Colon (tissue), 2 donors: ENCODE measurements at regions not wholly inside any gene's neighbourhood (a gene's known extent, or its start where the extent isn't known, plus 50 kb on each side); places are given as distances from the start of the nearest gene placed in this dataset.
"Not testable (repeated sequence)": the region's sequence is repeated elsewhere in the genome, so short reads cannot be mapped to it uniquely, and the experiment has no call there.

Experiments used
- FAIRE-seq: peaks from 2 replicates; lab custom pipeline; 2012; peaks lifted over from hg19 to GRCh38; lab: Jason Lieb, UNC
- donor health status: control.
- donor health status: control.

DNA sequence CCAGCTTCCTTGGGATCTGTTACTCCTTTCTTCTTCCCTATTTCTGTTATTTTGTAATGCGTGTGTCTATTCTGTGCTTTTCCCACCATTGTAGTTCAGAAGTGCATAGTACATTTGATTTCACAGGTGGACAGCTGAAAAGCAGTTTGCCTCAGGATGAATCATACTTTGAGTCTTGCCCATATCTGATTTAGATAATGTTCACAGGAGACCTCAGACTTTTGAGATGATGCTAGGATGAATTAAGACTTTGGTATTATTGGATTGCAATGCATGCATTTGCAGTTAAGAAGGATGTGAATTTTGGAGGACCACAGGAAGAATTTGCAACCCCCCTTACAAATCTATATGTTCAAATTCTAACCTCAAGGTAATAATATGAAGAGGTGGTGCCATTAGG lies 769.6 kb downstream of the CDH11 start:
- FAIRE-seq, result no peak

DNA sequence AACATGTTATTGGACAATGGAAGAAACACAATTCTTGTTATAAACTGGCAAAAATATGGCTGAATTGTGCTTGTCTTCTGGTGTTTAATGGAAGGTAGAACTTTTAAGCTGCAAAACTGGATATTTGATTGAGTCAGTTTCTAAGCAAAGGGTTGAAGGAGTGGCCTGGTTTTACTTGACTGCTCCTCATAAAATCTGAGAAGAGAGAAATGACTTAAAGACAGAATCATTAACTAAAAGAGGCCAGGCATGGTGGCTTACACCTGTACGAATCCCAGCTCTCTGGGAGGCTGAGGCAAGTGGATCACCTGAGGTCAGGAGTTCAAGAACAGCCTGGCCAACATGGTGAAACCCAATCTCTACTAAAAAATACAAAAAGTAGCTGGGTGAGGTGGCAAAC lies 770.7 kb downstream of the CDH11 start:
- no peak for FAIRE-seq

DNA sequence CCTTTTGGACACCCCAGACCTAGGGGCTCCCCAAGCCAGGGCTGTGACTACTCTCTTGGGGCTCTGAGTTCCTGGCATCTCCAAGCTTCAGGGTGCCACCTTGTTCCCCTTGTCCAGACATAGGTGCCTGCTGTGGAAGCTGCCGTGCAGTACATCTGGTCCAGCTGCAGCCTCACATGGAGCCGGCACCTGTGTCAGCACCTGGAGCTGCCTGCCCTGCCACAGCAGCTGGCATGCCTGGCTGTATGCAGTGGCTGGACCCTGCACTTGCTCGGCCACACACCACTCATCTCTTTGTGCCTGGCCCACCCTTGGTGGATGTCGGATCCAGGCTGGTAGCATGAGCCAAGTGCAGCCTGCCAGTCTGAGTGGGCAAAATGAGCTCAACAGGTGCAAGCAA lies 775.8 kb downstream of the CDH11 start:
- FAIRE-seq, result no peak

DNA sequence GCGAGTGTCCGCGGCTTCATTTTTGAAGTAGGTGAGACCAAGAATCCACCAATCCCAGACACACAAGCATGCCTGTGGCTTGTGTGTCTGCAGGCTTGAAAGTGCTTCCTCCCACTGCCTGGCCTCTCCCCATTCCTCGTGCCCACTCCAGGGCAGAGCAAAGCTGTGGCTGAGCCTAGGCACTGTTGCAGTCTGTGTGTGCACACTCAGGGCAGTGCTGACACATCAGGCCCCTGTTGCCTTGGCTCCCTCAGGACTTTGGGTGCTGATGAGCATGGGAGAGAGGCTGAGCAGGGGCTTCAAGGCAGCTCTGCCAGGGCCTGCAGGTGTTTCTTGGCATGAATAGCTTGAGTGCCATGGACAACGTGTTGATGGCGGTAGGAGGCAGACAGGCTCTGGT lies 776.7 kb downstream of the CDH11 start:
- no peak for FAIRE-seq

DNA sequence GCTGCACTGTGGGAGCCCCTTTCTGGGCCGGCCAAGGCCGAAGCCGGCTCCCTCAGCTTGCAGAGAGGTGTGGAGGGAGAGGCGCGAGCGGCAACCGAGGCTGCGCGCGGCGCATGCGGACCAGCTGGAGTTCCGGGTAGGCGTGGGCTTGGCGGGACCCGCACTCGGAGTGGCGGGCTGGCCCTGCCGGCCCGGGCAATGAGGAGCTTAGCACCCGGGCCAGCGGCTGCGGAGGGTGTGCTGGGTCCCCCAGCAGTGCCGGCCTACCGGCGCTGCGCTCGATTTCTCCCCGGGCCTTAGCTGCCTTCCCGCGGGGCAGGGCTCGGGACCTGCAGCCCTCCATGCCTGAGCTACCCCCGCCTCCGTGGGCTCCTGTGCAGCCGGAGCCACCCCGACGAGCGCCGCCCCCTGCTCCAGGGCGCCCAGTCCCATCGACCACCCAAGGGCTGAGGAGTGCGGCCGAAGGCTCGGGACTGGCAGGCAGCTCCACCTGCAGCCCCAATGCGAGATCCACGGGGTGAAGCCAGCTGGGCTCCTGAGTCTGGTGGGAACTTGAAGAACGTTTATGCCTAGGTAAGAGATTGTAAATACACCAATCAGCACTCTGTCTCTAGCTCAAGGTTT lies 777.9 kb downstream of the CDH11 start:
- FAIRE-seq, result not testable (repeated sequence)

GRCh38 chr16:64343061-64343819 lies 778.6 kb downstream of the CDH11 start:
- FAIRE-seq, result no peak

GRCh38 chr16:64341336-64341735 lies 780.5 kb downstream of the CDH11 start:
- FAIRE-seq, result not testable (repeated sequence)

- FAIRE-seq, result no peak
Observed at GRCh38 chr16:64339052-64339770, 782.7 kb downstream of the CDH11 start.

- no peak for FAIRE-seq
Observed at GRCh38 chr16:64321881-64322280, 800.0 kb downstream of the CDH11 start.

GRCh38 chr16:64321066-64321465 lies 800.8 kb downstream of the CDH11 start:
- no peak for FAIRE-seq

- no peak for FAIRE-seq
Observed at GRCh38 chr16:64317601-64318000, 804.3 kb downstream of the CDH11 start.

DNA sequence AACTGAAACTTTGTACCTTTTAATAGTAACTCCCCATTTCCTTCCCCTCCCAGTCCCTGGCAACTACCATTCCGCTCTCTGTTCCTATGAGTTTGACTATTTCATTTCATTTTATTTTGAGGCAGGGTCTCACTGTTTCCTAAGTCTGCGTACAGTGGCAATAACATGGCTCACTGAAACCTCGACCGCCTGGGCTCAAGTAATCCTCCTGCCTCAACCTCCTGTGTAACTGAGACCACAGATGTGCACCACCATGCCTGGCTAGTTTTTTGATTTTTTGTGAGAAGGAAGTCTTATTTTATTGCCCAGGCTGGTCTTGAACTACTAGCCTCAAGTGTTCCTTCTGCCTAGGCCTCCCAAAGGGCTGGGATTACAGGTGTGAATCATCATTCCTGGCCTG lies 808.1 kb downstream of the CDH11 start:
- FAIRE-seq, result no peak

DNA sequence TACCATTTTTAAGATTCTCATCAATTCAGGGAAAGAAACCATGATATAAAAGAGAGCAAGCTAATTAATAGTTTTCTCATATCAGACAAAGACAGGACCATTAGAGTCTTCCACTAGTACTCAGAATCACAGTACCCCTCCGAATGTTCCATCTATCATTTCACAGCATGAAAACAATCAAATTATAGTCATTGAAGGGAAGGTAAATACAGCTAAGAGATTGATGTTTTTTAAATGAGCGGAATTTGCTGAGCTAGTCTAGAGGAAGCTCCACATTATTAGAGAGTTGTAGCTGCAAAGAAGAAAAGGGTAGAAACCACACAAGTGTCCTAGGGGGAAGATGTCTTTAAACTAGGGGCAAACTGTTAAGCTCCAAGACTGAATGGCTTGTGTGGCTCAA lies 808.9 kb downstream of the CDH11 start:
- FAIRE-seq, result no peak

GRCh38 chr16:64312292-64312691 lies 809.6 kb downstream of the CDH11 start:
- no peak for FAIRE-seq

DNA sequence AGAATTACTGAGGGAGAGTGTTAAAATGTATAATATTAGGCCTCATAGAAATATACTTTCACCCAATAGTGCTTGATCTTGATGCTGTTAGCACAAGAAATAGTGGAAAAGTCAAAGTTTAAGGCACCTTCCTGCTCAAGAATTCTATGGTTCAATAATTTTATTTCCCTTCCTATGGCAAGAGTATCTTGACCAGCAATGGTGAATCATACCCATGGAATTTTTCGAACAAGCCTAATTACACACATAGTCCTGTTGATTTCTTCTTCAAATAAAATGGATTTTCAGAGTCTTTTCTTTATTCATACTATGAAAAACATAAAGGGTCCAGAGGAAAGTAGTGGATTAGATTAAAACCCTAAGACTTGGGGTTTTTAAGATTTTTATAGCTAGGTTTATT lies 810.6 kb downstream of the CDH11 start:
- FAIRE-seq, result no peak

DNA sequence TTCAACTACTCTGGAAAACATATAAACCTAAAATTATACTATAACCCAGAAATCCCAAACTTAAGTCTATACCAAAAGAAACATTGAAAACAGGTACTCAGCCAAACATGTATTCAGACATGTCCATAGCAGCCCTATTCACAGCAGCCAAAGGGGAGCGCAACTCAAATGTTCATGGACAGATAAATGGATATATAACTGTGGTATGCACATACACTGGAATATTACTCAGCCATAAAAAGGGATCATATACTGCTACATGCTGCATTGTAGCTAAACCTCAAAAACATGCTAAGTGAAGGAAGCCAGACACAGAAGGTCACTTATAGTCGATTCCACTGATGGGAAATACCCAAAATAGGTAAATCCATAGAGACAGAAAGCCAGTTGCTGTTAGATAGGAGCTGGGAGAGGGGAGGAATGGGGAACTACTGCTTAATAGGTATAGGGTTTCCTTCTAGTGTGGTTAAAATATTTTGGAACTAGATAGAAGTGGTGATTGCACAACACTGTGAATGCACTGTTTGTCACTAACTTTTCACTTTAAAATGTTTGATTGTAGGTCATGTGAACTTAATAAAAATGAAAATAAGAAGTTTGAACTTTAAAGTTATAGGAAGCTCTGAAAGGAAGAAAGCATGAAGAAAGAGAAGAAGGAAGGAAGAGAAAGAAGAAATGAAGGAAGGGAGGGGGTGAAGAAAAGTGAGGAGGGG lies 812.3 kb downstream of the CDH11 start:
- no peak for FAIRE-seq

DNA sequence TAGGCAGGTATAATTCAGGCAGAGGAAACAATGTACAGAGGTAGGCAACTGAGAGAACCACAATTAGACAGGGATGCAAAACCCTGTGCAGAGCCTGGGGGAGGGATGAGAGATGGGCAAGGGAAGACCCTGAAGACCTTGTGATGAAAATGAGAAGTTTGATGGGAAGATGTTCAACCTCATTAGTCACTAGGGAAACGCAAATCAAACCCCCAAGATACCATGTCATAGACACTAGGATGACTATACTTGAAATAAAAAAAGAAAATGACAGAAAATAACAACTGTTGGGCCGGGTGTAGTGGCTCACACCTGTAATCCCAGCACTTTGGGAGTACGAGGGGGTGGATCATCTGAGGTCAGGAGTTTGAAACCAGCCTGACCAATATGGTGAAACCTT lies 813.1 kb downstream of the CDH11 start:
- FAIRE-seq, result no peak

DNA sequence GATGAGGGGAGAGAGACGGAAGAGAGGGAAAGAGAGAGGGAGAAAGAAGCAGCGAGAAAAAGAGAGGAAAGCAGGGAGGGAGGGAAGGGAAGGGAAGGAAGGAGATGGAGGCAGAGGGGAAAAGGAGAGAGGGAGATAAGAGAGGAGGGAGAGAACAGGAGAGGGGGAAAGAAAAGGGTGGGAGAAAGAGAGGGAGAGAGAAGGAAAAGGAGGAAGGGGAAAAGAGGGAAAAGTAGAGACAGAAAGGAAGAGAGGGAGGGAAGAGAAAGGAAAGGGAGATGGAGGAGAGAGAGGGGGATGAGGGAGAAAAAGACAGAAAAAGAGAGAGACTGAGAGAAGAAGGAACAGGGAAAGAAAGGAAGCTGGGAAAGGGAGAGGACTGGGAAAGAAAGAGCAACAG lies 814.4 kb downstream of the CDH11 start:
- no peak for FAIRE-seq

GRCh38 chr16:64305663-64306062 lies 816.2 kb downstream of the CDH11 start:
- FAIRE-seq, result no peak

GRCh38 chr16:64304951-64305350 lies 816.9 kb downstream of the CDH11 start:
- FAIRE-seq, result no peak

DNA sequence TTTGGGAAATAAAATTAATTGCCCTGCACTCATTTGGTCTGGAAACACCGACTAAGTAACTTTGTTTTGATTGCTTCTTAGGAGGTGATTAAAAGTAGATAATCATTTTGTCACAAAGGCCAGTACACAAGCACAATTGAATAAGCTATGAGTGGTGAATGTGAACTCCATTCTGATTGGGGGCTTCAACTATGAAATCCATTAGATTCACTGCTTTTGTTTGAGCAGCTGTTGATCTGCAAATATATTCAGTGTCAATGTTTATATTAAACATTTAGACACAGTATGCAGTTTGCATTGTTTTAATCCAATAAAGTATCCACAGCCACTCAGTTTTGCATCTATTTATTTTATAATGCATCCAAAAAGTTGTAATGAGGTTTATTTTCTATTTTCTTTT lies 817.5 kb downstream of the CDH11 start:
- no peak for FAIRE-seq

- FAIRE-seq, result no peak
Observed at GRCh38 chr16:64297863-64298600, 823.8 kb downstream of the CDH11 start.
